ENCODE measurements at regions not wholly inside any gene's neighbourhood (a gene's known extent, or its start where the extent isn't known, plus 50 kb on each side); places are given as distances from the start of the nearest gene placed in this dataset.

DNA sequence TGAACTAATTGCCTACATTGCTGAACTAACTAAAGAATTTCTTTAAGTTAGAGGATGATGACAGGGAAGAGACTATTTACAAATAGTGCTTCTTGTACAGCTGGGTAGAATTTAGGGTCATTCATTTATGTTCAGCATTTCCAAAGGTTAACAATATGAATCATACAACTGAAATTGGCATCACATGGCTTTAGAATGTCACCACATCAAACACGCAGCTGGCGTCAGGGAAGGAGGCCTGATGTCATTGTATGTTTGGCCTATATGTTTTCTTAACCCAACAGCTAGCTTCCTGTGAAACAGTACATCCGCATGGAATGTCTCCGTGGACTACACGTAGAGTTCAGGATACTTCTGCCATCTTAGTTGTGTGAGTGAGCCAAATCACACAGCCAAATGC is 99.0 kb upstream of the TNFSF11 start:
- H3K27ac ChIP-seq, result no peak overlapping the region
- H3K4me1 ChIP-seq, result no peaks in the 10 kb centered on the region
- H3K4me3 ChIP-seq, result no peak overlapping the region
- intact Hi-C loops (cut with DNase I), result no loop called here
- H3K27me3 ChIP-seq, result no peaks in the 10 kb centered on the region
- H3K9me3 ChIP-seq, result no peaks in the 10 kb centered on the region
- no peak for DNase-seq (ENCODE audit: extremely low spot score in 2 of 2)
- H3K36me3 ChIP-seq, result no peaks in the 10 kb centered on the region
- TF ChIP-seq POLR2AphosphoS5 (IDR thresholded peaks at IDR 0.05; ENCODE audit: insufficient read depth in 1 of 2, low read depth in 1 of 2) (no peak), POLR2A (IDR thresholded peaks at IDR 0.05) (no peak)
- TF ChIP-seq, protein P1, sequence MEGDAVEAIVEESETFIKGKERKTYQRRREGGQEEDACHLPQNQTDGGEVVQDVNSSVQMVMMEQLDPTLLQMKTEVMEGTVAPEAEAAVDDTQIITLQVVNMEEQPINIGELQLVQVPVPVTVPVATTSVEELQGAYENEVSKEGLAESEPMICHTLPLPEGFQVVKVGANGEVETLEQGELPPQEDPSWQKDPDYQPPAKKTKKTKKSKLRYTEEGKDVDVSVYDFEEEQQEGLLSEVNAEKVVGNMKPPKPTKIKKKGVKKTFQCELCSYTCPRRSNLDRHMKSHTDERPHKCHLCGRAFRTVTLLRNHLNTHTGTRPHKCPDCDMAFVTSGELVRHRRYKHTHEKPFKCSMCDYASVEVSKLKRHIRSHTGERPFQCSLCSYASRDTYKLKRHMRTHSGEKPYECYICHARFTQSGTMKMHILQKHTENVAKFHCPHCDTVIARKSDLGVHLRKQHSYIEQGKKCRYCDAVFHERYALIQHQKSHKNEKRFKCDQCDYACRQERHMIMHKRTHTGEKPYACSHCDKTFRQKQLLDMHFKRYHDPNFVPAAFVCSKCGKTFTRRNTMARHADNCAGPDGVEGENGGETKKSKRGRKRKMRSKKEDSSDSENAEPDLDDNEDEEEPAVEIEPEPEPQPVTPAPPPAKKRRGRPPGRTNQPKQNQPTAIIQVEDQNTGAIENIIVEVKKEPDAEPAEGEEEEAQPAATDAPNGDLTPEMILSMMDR (IDR thresholded peaks at IDR 0.05), result no peak

DNA sequence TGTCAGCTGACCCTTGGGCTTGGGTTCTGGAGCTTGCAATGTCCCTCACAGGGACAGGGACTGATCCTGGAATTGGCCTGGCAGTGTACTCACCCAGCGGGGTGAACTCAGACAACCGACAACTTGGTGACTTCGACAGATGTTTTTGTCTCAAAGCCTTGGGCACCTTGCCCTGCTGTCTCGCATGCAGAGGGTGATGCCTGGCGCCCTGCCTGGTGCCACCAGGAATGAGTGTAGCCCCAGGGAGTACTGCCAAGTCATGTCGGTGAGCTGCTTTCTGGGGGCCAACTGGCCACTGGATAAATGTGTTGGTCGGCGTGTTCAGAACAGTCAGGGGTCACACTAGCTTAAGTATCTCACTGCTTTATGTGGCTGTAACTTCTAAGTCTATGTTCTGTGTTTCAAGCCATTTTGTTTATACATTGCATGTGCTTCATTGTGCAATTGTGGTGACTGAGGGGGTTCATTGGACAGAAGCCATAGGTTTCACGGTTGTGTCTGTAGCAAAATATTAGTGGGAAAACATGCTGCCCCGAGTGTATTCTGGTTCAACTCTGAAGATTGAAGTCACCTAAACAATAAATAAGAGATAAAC is 96.3 kb upstream of the TNFSF11 start:
- Histone ChIP-seq H3K36me3 (no peaks in the 10 kb centered on the region), H3K27ac (no peak overlapping the region), H3K4me3 (no peak overlapping the region), H3K4me1 (no peaks in the 10 kb centered on the region), H3K9me3 (no peaks in the 10 kb centered on the region), H3K27me3 (no peaks in the 10 kb centered on the region)
- intact Hi-C loops (cut with DNase I), result no loop called here
- DNase-seq (ENCODE audit: extremely low spot score in 2 of 2), result no peak
- TF ChIP-seq POLR2A (IDR thresholded peaks at IDR 0.05), result no peak
- TF ChIP-seq POLR2AphosphoS5 (IDR thresholded peaks at IDR 0.05; ENCODE audit: insufficient read depth in 1 of 2, low read depth in 1 of 2), result no peak
- TF ChIP-seq, protein P1 (IDR thresholded peaks at IDR 0.05), result no peak

DNA sequence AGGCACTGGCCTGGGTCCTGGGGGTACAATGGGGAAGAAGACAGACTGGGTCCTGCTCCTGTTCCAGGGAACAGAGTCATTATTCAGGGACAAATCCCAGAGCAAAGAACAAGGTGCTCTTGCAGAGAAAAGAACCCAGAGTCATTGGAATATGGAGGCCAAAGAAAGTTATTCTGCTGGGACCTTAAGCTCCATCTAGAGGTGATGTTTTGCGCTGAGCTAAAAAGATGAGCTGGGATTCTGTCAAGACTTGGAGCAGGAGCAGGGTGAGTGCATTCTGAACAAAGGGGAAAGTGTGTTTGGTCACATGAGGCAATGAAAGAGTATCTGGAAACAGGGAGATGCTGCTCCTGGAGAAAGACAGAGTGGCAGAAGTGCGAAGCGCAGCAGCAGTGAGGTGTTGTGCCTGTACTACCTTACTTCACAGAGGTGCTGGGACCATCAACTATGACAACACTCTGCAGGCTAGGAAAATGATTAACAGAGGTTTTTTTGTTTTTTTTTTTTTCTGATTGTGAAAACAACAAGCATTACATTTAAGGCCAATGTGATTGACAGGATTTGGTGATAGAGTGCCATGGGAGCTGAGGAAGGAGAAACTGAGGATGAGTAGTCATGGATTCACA is 95.3 kb upstream of the TNFSF11 start:
- Histone ChIP-seq H3K4me3 (no peak overlapping the region), H3K4me1 (no peaks in the 10 kb centered on the region), H3K27me3 (no peaks in the 10 kb centered on the region), H3K9me3 (no peaks in the 10 kb centered on the region), H3K27ac (no peak overlapping the region), H3K36me3 (no peaks in the 10 kb centered on the region)
- no peak for TF ChIP-seq POLR2A (IDR thresholded peaks at IDR 0.05)
- intact Hi-C loops (cut with DNase I), result no loop called here
- DNase-seq (ENCODE audit: extremely low spot score in 2 of 2), result no peak

DNA sequence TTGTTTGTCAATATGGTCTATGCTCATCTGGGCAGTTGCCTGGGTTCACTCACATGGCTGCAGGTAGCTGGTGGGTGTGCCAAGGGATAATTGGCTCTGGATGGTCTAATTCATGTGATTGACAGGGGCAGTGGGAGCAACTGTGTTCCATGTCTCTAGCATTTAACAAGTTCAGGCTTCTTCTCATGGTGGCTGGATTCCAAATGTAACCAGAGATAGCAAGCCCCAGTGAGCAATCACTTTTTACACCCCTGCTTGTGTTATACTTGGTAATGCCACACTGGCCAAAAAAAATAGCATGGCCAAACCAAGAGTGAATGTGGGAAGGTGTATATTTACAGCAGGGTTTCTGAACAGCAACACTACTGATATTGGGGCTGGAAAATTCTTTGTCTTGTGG is 89.6 kb upstream of the TNFSF11 start:
- Histone ChIP-seq H3K27me3 (no peaks in the 10 kb centered on the region), H3K4me1 (no peaks in the 10 kb centered on the region), H3K9me3 (no peaks in the 10 kb centered on the region), H3K27ac (no peak overlapping the region), H3K36me3 (no peaks in the 10 kb centered on the region), H3K4me3 (no peak overlapping the region)
- no peak for DNase-seq (ENCODE audit: extremely low spot score in 2 of 2)
- intact Hi-C loops (cut with DNase I), result no loop called here
- TF ChIP-seq POLR2A (IDR thresholded peaks at IDR 0.05) (no peak), POLR2AphosphoS5 (IDR thresholded peaks at IDR 0.05; ENCODE audit: insufficient read depth in 1 of 2, low read depth in 1 of 2) (no peak)
- TF ChIP-seq, protein P1 (IDR thresholded peaks at IDR 0.05), result no peak

DNA sequence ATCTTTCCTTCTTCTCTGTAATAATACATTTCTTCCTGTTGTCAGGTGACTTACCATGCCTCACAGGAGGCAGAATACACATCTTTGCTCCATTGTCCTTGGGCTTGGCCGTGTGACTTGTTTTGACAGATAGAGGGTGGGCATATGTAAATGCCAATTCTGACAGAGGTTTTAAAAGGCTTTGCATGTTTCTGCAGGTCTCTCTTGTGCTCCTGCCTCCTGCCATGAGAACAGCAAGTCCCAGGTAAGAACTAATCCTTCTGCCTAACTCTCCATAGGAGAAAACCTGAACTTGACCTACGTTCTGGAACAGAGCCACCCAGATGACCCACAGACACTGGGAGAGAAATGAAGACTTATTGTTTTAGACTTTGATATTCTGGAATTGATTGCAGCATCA is 88.7 kb upstream of the TNFSF11 start:
- Histone ChIP-seq H3K4me3 (no peak overlapping the region), H3K9me3 (no peaks in the 10 kb centered on the region), H3K36me3 (no peaks in the 10 kb centered on the region), H3K27ac (no peak overlapping the region), H3K27me3 (no peaks in the 10 kb centered on the region), H3K4me1 (no peaks in the 10 kb centered on the region)
- TF ChIP-seq POLR2A (IDR thresholded peaks at IDR 0.05) (no peak), POLR2AphosphoS5 (IDR thresholded peaks at IDR 0.05; ENCODE audit: insufficient read depth in 1 of 2, low read depth in 1 of 2) (peak in 1 of 2 donors; percentile 10)
- intact Hi-C loops (cut with DNase I), result no loop called here
- no peak for DNase-seq (ENCODE audit: extremely low spot score in 2 of 2)

DNA sequence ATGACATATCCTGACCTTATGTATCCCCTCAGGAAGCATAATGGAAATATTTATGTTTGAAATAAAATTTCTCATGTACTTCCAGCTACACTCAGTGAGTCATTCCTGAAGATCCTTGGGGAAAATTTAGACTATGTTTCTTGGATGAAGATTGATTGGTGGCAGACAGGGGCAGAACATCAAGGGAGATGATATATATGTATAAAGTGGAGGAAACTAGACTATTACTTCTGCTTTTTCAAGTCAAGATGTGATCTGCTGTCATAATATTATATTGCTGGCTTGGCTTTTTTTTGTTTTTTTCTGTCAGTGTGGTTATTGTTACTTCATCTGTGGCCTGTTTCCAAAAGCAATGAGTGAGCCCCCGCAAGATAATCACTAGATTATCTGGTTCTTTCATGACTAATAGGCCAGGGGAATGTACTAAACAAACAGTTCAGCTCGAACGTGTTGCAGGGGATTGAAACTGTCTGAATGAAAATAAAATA is 87.2 kb upstream of the TNFSF11 start:
- Histone ChIP-seq H3K4me3 (no peak overlapping the region), H3K27ac (no peak overlapping the region), H3K9me3 (no peaks in the 10 kb centered on the region), H3K36me3 (no peaks in the 10 kb centered on the region), H3K4me1 (no peaks in the 10 kb centered on the region), H3K27me3 (no peaks in the 10 kb centered on the region)
- no peak for DNase-seq (ENCODE audit: extremely low spot score in 2 of 2)
- TF ChIP-seq POLR2AphosphoS5 (IDR thresholded peaks at IDR 0.05; ENCODE audit: insufficient read depth in 1 of 2, low read depth in 1 of 2), result no peak
- intact Hi-C loops (cut with DNase I), result no loop called here
